Mucosa of rectum (tissue), 2 donors: ENCODE measurements at regions not wholly inside any gene's neighbourhood (a gene's known extent, or its start where the extent isn't known, plus 50 kb on each side); places are given as distances from the start of the nearest gene placed in this dataset.

Source experiments
- H3K27ac ChIP-seq, 2 donors: one replicate each; pipeline ENCODE4 v1.7.0; 2013; ENCODE audit warnings: inconsistent platforms in 2 of 2, low read depth in 2 of 2, low read length in 2 of 2
- H3K27me3 ChIP-seq, 2 donors: one replicate each; pipeline ENCODE4 v1.7.0; 2013; ENCODE audit warnings: low read length in 2 of 2; ENCODE audit not compliant: control insufficient read depth in 2 of 2, insufficient read depth in 2 of 2
- H3K36me3 ChIP-seq, 2 donors: one replicate each; pipeline ENCODE4 v1.7.0; 2013; ENCODE audit warnings: low read length in 2 of 2; ENCODE audit not compliant: control insufficient read depth in 2 of 2, insufficient read depth in 2 of 2
- H3K4me1 ChIP-seq, 2 donors: one replicate each; pipeline ENCODE4 v1.7.0; 2013; ENCODE audit warnings: low read length in 2 of 2, mild to moderate bottlenecking in 1 of 2; ENCODE audit not compliant: control insufficient read depth in 2 of 2, insufficient read depth in 2 of 2
- H3K4me3 ChIP-seq, 2 donors: one replicate each; pipeline ENCODE4 v1.7.0; 2013; ENCODE audit warnings: low read length in 2 of 2
- H3K9ac ChIP-seq, 2 donors: one replicate each; pipeline ENCODE4 v1.7.0; 2013; ENCODE audit warnings: low read length in 2 of 2, low read depth in 1 of 2, mild to moderate bottlenecking in 1 of 2
- H3K9me3 ChIP-seq, 2 donors: one replicate each; pipeline ENCODE4 v1.7.0; 2013; ENCODE audit warnings: low read length in 2 of 2; ENCODE audit not compliant: control insufficient read depth in 2 of 2
- donor health status: healthy.
- donor health status: Normal muscosa, but diverticular disease.

- Histone ChIP-seq H3K27me3 (no peaks in the 10 kb centered on the region), H3K9ac (no peak overlapping the region), H3K4me1 (no peaks in the 10 kb centered on the region), H3K4me3 (no peak overlapping the region), H3K27ac (no peak overlapping the region), H3K9me3 (no peaks in the 10 kb centered on the region), H3K36me3 (no peaks in the 10 kb centered on the region)
Observed at GRCh38 chr20:7389216-7389615, 551.0 kb downstream of the HAO1 start.

GRCh38 chr20:7392542-7393206, 547.6 kb downstream of the HAO1 start:
- H3K4me1 ChIP-seq = no peaks in the 10 kb centered on the region
- no peaks in the 10 kb centered on the region for H3K9me3 ChIP-seq
- no peak overlapping the region for H3K27ac ChIP-seq
- H3K9ac ChIP-seq = no peak overlapping the region
- H3K36me3 ChIP-seq = no peaks in the 10 kb centered on the region
- H3K27me3 ChIP-seq = no peaks in the 10 kb centered on the region
- H3K4me3 ChIP-seq = no peak overlapping the region

DNA sequence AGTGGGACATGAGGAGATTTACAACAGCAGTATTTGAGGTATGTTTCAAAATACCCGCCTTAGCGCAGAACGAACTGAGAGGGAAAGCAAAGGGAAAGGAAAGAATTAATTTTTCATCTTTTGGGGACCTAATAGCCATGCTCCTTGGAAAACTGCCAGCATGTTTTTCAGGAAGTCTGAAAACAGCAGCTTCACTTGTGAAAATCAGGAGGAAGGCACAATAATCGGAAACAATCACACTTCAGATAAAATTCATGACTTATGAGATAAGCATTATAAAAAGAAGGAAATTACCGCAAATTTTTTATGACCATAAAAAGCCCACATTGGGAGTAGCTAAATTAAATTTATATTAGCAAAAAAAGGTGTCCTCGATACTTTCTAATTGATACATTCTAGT, 541.1 kb downstream of the HAO1 start:
- Histone ChIP-seq H3K27me3 (no peaks in the 10 kb centered on the region), H3K4me1 (no peaks in the 10 kb centered on the region), H3K27ac (no peak overlapping the region), H3K4me3 (no peak overlapping the region), H3K9me3 (no peaks in the 10 kb centered on the region), H3K36me3 (no peaks in the 10 kb centered on the region), H3K9ac (no peak overlapping the region)

DNA sequence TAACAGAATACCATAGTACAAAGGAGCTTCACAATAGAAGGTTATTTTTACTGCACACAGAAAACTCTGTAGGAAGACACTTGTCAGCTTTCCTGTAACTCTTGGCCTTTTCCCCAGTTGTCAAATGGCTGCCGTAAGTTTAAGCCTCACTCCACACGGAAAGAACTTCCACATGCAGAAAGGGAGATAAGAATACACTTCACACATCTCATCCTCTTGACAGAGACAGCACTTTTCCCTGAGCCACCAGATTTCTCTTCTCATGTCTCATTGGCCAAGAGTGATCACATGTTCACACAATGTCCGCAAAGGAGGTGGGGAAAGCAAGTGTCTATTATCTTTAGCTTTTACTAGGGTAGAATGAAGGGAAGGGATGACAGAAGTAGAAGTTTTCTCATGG, 540.7 kb downstream of the HAO1 start:
- Histone ChIP-seq H3K4me1 (no peaks in the 10 kb centered on the region), H3K27me3 (no peaks in the 10 kb centered on the region), H3K9ac (no peak overlapping the region)

DNA sequence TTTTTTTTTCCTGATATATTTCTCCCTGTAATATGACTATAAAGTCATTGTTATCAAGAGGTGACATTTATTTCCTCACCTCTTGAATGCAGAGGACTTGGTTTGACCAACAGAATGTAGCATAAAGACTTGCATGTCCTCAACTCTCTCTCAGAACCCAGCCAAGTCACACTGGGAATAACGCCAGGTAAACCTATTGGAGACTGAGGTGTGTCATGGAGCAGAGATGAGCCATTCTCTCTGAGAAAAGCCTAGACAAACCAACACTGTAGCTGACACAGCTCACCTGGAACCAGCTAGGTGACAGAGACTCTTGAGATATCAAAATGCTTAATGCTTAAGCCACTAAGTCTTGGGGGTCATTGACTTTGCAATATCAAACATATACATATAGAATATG, 533.6 kb downstream of the HAO1 start:
- Histone ChIP-seq H3K4me1 (no peaks in the 10 kb centered on the region), H3K27ac (no peak overlapping the region), H3K4me3 (no peak overlapping the region), H3K27me3 (no peaks in the 10 kb centered on the region), H3K9me3 (no peaks in the 10 kb centered on the region), H3K36me3 (no peaks in the 10 kb centered on the region), H3K9ac (no peak overlapping the region)

More for the DNA sequence above, 540.7 kb downstream of the HAO1 start:
- H3K36me3 ChIP-seq = no peaks in the 10 kb centered on the region
- no peaks in the 10 kb centered on the region for H3K9me3 ChIP-seq
- H3K27ac ChIP-seq = no peak overlapping the region
- H3K4me3 ChIP-seq = no peak overlapping the region

GRCh38 chr20:7410150-7410549, 530.1 kb downstream of the HAO1 start:
- H3K4me1 ChIP-seq = no peaks in the 10 kb centered on the region

GRCh38 chr20:7411075-7411474, 529.2 kb downstream of the HAO1 start:
- no peak overlapping the region for H3K9ac ChIP-seq

More at GRCh38 chr20:7410150-7410549, 530.1 kb downstream of the HAO1 start:
- no peak overlapping the region for H3K27ac ChIP-seq
- H3K27me3 ChIP-seq = no peaks in the 10 kb centered on the region
- no peak overlapping the region for H3K4me3 ChIP-seq
- no peaks in the 10 kb centered on the region for H3K9me3 ChIP-seq
- no peaks in the 10 kb centered on the region for H3K36me3 ChIP-seq
- H3K9ac ChIP-seq = no peak overlapping the region

GRCh38 chr20:7415427-7415826, 524.8 kb downstream of the HAO1 start:
- Histone ChIP-seq H3K36me3 (no peaks in the 10 kb centered on the region), H3K27ac (no peak overlapping the region), H3K27me3 (no peaks in the 10 kb centered on the region), H3K4me1 (no peaks in the 10 kb centered on the region), H3K9ac (no peak overlapping the region), H3K9me3 (no peaks in the 10 kb centered on the region), H3K4me3 (no peak overlapping the region)

More at GRCh38 chr20:7411075-7411474, 529.2 kb downstream of the HAO1 start:
- no peaks in the 10 kb centered on the region for H3K27me3 ChIP-seq
- no peaks in the 10 kb centered on the region for H3K36me3 ChIP-seq
- no peak overlapping the region for H3K4me3 ChIP-seq
- no peaks in the 10 kb centered on the region for H3K4me1 ChIP-seq
- H3K9me3 ChIP-seq = no peaks in the 10 kb centered on the region
- H3K27ac ChIP-seq = no peak overlapping the region

GRCh38 chr20:7416382-7416781, 523.9 kb downstream of the HAO1 start:
- no peaks in the 10 kb centered on the region for H3K27me3 ChIP-seq
- H3K9me3 ChIP-seq = no peaks in the 10 kb centered on the region
- H3K4me3 ChIP-seq = no peak overlapping the region
- no peaks in the 10 kb centered on the region for H3K4me1 ChIP-seq
- H3K9ac ChIP-seq = no peak overlapping the region
- no peaks in the 10 kb centered on the region for H3K36me3 ChIP-seq
- H3K27ac ChIP-seq = no peak overlapping the region

DNA sequence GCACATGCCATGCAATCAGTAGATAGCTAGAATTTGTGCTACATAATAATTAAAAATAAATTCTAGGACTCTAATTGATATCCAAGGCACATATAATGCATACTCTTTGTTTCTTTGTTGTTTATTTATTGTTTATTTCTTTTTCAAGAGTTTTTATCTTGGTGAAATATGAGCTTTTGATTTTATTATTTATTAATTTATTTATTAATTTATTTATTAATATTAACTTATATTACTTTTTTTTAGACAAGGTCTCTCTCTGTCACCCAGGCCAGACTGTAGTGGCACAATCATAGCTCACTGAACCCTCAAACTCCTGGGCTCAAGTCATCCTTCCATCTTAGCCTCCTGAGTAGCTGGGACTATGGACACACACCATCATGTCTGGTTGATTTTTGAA, 519.9 kb downstream of the HAO1 start:
- no peak overlapping the region for H3K9ac ChIP-seq
- no peaks in the 10 kb centered on the region for H3K27me3 ChIP-seq
- no peaks in the 10 kb centered on the region for H3K9me3 ChIP-seq

More for the DNA sequence above, 519.9 kb downstream of the HAO1 start:
- Histone ChIP-seq H3K36me3 (no peaks in the 10 kb centered on the region), H3K27ac (no peak overlapping the region), H3K4me1 (no peaks in the 10 kb centered on the region), H3K4me3 (no peak overlapping the region)
